C1 segment of cervical spinal cord (tissue), 14 donors: ENCODE measurements at regions not wholly inside any gene's neighbourhood (a gene's known extent, or its start where the extent isn't known, plus 50 kb on each side); places are given as distances from the start of the nearest gene placed in this dataset.
"Not testable (repeated sequence)": the region's sequence is repeated elsewhere in the genome, so short reads cannot be mapped to it uniquely, and the experiment has no call there.

Experiments
- DNase-seq, 14 donors: peaks; one replicate each; lab custom pipeline; 2025; lab: John Stamatoyannopoulos, UW

- no peak for DNase-seq
Observed at GRCh38 chr15:67944010-67944641, 104.3 kb upstream of the RNU6-1 start.

- DNase-seq: no peak
Observed at GRCh38 chr15:67945131-67945530, 105.3 kb upstream of the RNU6-1 start.

- DNase-seq: peak in 2 of 14 donors; percentile 6 to 13
Observed at GRCh38 chr15:67945951-67946700, 106.3 kb upstream of the RNU6-1 start.

- no peak for DNase-seq
Observed at GRCh38 chr15:67946701-67947100, 106.9 kb upstream of the RNU6-1 start.

- DNase-seq: no peak
Observed at GRCh38 chr15:67947254-67948039, 106.7 kb upstream of the PIAS1 start.

- no peak for DNase-seq
Observed at GRCh38 chr15:67948215-67948614, 105.9 kb upstream of the PIAS1 start.

GRCh38 chr15:67951187-67951586 is 102.9 kb upstream of the PIAS1 start:
- not testable (repeated sequence) for DNase-seq

GRCh38 chr15:67953299-67953698 is 100.8 kb upstream of the PIAS1 start:
- DNase-seq: no peak

GRCh38 chr15:67955252-67955651 is 98.9 kb upstream of the PIAS1 start:
- DNase-seq: no peak

- DNase-seq: no peak
Observed at GRCh38 chr15:67957435-67958132, 96.5 kb upstream of the PIAS1 start.

GRCh38 chr15:67967871-67968431 is 86.2 kb upstream of the PIAS1 start:
- DNase-seq: peak in 10 of 14 donors; percentile 2 to 72 (median 16)

- no peak for DNase-seq
Observed at GRCh38 chr15:67968564-67968963, 85.6 kb upstream of the PIAS1 start.

GRCh38 chr15:67968966-67969365 is 85.1 kb upstream of the PIAS1 start:
- peak in 1 of 14 donors; percentile 13 for DNase-seq

GRCh38 chr15:67969892-67970291 is 84.2 kb upstream of the PIAS1 start:
- DNase-seq: no peak

GRCh38 chr15:67972377-67972776 is 81.7 kb upstream of the PIAS1 start:
- DNase-seq: no peak

GRCh38 chr15:67973846-67974245 is 80.3 kb upstream of the PIAS1 start:
- no peak for DNase-seq

GRCh38 chr15:67976506-67977073 is 77.5 kb upstream of the PIAS1 start:
- DNase-seq: no peak

GRCh38 chr15:67977414-67978089 is 76.6 kb upstream of the PIAS1 start:
- DNase-seq: no peak

GRCh38 chr15:67979281-67979680 is 74.8 kb upstream of the PIAS1 start:
- no peak for DNase-seq

- no peak for DNase-seq
Observed at GRCh38 chr15:67980171-67980570, 73.9 kb upstream of the PIAS1 start.
